Mucosa of stomach (tissue), 1 donor: ENCODE measurements at regions not wholly inside any gene's neighbourhood (a gene's known extent, or its start where the extent isn't known, plus 50 kb on each side); places are given as distances from the start of the nearest gene placed in this dataset.
"Not testable (repeated sequence)": the region's sequence is repeated elsewhere in the genome, so short reads cannot be mapped to it uniquely, and the experiment has no call there.

ENCODE experiments used
- H3K27me3 ChIP-seq: one replicate; pipeline ENCODE4 v1.7.0; 2013; ENCODE audit warnings: mild to moderate bottlenecking, low read length; ENCODE audit not compliant: control insufficient read depth, insufficient read depth
- H3K36me3 ChIP-seq: one replicate; pipeline ENCODE4 v1.7.0; 2013; ENCODE audit warnings: low read length; ENCODE audit not compliant: control insufficient read depth, insufficient read depth
- H3K4me1 ChIP-seq: one replicate; pipeline ENCODE4 v1.7.0; 2013; ENCODE audit warnings: mild to moderate bottlenecking, low read length; ENCODE audit not compliant: control insufficient read depth, insufficient read depth
- H3K4me3 ChIP-seq: one replicate; pipeline ENCODE4 v1.7.0; 2013; ENCODE audit warnings: low read length
- H3K9ac ChIP-seq: one replicate; pipeline ENCODE4 v1.7.0; 2013; ENCODE audit warnings: mild to moderate bottlenecking, low read length, moderate library complexity
- H3K9me3 ChIP-seq: one replicate; pipeline ENCODE4 v1.7.0; 2013; ENCODE audit warnings: mild to moderate bottlenecking, low read length, moderate library complexity; ENCODE audit not compliant: control insufficient read depth
- donor health status: Pancreatic carcinoma.

- no peak overlapping the region for H3K9ac ChIP-seq
- no peaks in the 10 kb centered on the region for H3K9me3 ChIP-seq
- H3K27me3 ChIP-seq, result no peaks in the 10 kb centered on the region
- no peaks in the 10 kb centered on the region for H3K36me3 ChIP-seq
- no peaks in the 10 kb centered on the region for H3K4me1 ChIP-seq
- no peak overlapping the region for H3K4me3 ChIP-seq
Observed at GRCh38 chr2:145546091-145546490, 1026.2 kb upstream of the ZEB2 start.

- H3K4me3 ChIP-seq, result no peak overlapping the region
- no peaks in the 10 kb centered on the region for H3K9me3 ChIP-seq
- no peak overlapping the region for H3K9ac ChIP-seq
- no peaks in the 10 kb centered on the region for H3K36me3 ChIP-seq
- no peaks in the 10 kb centered on the region for H3K27me3 ChIP-seq
- H3K4me1 ChIP-seq, result no peaks in the 10 kb centered on the region
Observed at GRCh38 chr2:145543856-145544255, 1023.9 kb upstream of the ZEB2 start.

- no peaks in the 10 kb centered on the region for H3K27me3 ChIP-seq
- H3K4me1 ChIP-seq, result no peaks in the 10 kb centered on the region
- no peaks in the 10 kb centered on the region for H3K9me3 ChIP-seq
- no peaks in the 10 kb centered on the region for H3K36me3 ChIP-seq
- H3K4me3 ChIP-seq, result no peak overlapping the region
- no peak overlapping the region for H3K9ac ChIP-seq
Observed at GRCh38 chr2:145543155-145543554, 1023.2 kb upstream of the ZEB2 start.

DNA sequence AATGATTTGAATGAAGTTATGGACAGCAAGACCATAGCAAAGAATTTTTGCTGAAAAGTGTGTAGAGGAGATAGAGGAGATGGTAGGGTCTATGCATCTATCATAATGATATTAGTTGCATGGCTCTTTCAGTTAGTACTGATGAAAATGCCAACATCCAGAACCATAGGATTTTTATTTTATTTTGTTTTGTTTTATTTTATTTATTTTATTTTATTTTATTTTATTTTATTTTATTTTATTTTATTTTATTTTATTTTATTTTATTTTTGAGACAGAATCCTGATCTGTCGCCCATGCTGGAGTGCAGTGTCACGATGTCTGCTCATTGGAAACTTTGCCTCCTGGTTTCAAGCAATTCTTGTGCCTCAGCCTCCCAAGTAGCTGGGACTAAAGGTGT, 1021.1 kb upstream of the ZEB2 start:
- H3K36me3 ChIP-seq, result no peaks in the 10 kb centered on the region
- H3K4me1 ChIP-seq, result no peaks in the 10 kb centered on the region
- H3K4me3 ChIP-seq, result no peak overlapping the region
- no peaks in the 10 kb centered on the region for H3K9me3 ChIP-seq
- no peaks in the 10 kb centered on the region for H3K27me3 ChIP-seq
- H3K9ac ChIP-seq, result no peak overlapping the region

DNA sequence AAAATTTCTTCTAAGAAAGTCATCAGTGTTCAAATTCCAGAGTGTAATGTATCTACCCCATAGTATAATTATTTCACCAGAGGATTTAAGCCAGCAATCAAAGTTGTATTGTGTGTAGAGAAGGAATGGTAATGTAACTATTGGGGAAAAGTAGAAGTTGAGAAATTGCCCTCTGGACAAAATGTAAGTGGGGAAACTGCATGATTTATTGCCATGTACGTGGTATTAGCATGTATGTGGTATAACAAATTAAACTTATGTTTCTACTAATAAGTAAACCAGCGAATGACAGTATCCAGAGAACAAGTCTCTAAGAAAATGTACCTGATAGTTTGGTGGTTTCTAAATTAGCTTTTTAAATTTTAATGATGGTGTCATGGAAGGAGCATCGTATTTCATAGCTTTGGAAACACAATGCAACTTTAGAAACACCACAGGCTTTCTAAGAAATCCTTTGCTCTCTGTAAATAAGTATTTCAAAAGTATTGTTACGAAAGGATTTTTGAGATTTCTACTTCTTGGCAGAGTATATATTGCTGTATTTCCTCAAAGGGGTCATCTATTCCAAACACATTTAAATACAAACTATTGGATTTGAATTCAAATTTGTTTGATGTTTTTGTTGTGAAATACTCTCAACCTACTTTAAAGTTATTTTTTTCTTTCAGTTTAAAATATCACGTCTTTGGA, 1018.9 kb upstream of the ZEB2 start:
- Histone ChIP-seq H3K4me3 (no peak overlapping the region), H3K27me3 (no peaks in the 10 kb centered on the region), H3K9me3 (no peaks in the 10 kb centered on the region), H3K9ac (no peak overlapping the region), H3K36me3 (no peaks in the 10 kb centered on the region), H3K4me1 (no peaks in the 10 kb centered on the region)

GRCh38 chr2:145530653-145531052, 1010.7 kb upstream of the ZEB2 start:
- Histone ChIP-seq H3K9me3 (no peaks in the 10 kb centered on the region), H3K27me3 (no peaks in the 10 kb centered on the region), H3K4me3 (no peak overlapping the region), H3K36me3 (no peaks in the 10 kb centered on the region), H3K9ac (no peak overlapping the region), H3K4me1 (no peaks in the 10 kb centered on the region)

GRCh38 chr2:145524836-145525235, 1004.9 kb upstream of the ZEB2 start:
- H3K4me3 ChIP-seq, result no peak overlapping the region

GRCh38 chr2:145524303-145524702, 1004.4 kb upstream of the ZEB2 start:
- Histone ChIP-seq H3K4me3 (no peak overlapping the region), H3K4me1 (no peaks in the 10 kb centered on the region), H3K9me3 (no peaks in the 10 kb centered on the region), H3K9ac (no peak overlapping the region), H3K36me3 (no peaks in the 10 kb centered on the region), H3K27me3 (no peaks in the 10 kb centered on the region)

More at GRCh38 chr2:145524836-145525235, 1004.9 kb upstream of the ZEB2 start:
- H3K27me3 ChIP-seq, result no peaks in the 10 kb centered on the region
- no peaks in the 10 kb centered on the region for H3K36me3 ChIP-seq
- no peak overlapping the region for H3K9ac ChIP-seq
- no peaks in the 10 kb centered on the region for H3K4me1 ChIP-seq
- H3K9me3 ChIP-seq, result no peaks in the 10 kb centered on the region

DNA sequence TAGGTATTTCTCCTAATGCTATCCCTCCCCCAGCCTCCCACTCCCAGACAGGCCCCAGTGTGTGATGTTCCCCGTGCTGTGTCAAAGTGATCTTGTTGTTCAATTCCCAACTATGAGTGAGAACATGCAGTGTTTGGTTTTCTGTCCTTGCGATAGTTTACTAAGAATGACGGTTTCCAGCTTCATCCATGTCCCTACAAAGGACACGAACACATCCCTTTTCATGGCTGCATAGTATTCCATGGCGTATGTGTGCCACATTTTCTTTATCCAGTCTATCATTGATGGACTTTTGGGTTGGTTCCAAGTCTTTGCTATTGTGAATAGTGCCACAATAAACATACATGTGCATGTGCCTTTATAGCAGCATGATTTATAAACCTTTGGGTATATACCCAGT, 999.3 kb upstream of the ZEB2 start:
- not testable (repeated sequence) for H3K9me3 ChIP-seq, H3K27me3 ChIP-seq, H3K4me3 ChIP-seq, H3K9ac ChIP-seq, H3K4me1 ChIP-seq, H3K36me3 ChIP-seq

- H3K4me1 ChIP-seq, result no peaks in the 10 kb centered on the region
- no peak overlapping the region for H3K4me3 ChIP-seq
- H3K9ac ChIP-seq, result no peak overlapping the region
- H3K9me3 ChIP-seq, result no peaks in the 10 kb centered on the region
- H3K27me3 ChIP-seq, result no peaks in the 10 kb centered on the region
- no peaks in the 10 kb centered on the region for H3K36me3 ChIP-seq
Observed at GRCh38 chr2:145511946-145512345, 992.0 kb upstream of the ZEB2 start.

DNA sequence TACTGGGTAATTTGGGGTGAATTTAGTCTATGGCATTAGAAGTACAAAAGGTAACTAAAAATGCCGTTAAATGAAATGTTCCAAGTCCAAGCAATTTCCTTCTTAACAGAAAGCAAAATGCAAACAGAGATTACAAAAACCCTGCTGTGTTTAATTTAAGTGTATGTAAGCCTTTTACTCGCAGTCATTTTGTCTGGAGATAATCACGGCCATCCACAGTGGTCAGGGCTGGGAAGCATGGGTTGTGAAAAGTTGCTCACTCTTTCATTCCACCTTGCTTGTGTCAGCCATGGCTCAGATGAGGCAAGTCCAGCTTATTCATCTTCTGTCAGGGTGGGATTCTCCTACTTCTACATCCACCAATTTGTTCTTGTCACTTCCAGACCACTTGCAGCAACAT, 983.6 kb upstream of the ZEB2 start:
- Histone ChIP-seq H3K9ac (no peak overlapping the region), H3K4me1 (no peaks in the 10 kb centered on the region), H3K9me3 (no peaks in the 10 kb centered on the region), H3K4me3 (no peak overlapping the region), H3K36me3 (no peaks in the 10 kb centered on the region), H3K27me3 (no peaks in the 10 kb centered on the region)

DNA sequence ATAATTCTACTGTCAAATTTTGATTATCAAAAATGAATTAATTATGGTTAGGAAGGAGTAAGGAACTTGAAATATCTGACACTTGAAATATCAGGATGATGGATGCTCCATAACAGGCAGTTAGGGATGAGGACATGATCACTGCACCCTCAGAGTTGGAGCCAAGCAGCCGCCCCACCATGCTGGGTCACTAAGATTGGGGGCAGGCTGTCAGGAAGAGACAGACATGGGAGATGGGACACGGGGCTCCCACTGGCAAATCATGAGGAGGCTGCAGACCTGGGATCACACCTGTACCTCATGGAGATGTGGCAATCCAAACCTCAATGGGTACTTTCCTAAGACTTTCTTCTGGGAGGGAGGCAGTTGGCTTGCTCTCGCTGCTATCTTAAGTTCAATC, 982.0 kb upstream of the ZEB2 start:
- no peak overlapping the region for H3K4me3 ChIP-seq
- H3K27me3 ChIP-seq, result no peaks in the 10 kb centered on the region
- H3K9ac ChIP-seq, result no peak overlapping the region
- H3K36me3 ChIP-seq, result no peaks in the 10 kb centered on the region
- no peaks in the 10 kb centered on the region for H3K4me1 ChIP-seq
- no peaks in the 10 kb centered on the region for H3K9me3 ChIP-seq

GRCh38 chr2:145495590-145495989, 975.7 kb upstream of the ZEB2 start:
- Histone ChIP-seq H3K9me3 (no peaks in the 10 kb centered on the region), H3K27me3 (no peaks in the 10 kb centered on the region), H3K4me1 (no peaks in the 10 kb centered on the region), H3K9ac (no peak overlapping the region), H3K4me3 (no peak overlapping the region), H3K36me3 (no peaks in the 10 kb centered on the region)
